ENCODE measurements at regions not wholly inside any gene's neighbourhood (a gene's known extent, or its start where the extent isn't known, plus 50 kb on each side); places are given as distances from the start of the nearest gene placed in this dataset.
"Not testable (repeated sequence)": the region's sequence is repeated elsewhere in the genome, so short reads cannot be mapped to it uniquely, and the experiment has no call there.

DNA sequence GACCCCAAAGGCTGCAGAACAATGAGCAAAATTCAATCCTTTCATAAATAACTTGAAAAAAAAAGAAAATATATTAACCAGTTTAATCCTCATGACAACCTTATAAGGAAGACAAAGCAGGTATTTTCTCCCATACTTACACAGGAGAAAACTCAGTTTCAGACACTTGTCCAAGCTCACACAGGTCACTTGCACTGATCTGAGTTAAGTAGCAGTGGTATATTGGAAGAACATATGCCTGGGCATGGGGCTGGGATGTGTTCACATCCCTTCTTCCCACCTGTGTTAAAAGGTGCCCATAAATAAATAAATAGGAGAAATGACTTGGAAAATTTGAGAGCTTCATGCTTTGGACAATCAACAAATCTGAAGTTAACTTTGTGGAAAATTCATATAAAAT, 63.5 kb upstream of the SELENOP start:
- no peaks in the 10 kb centered on the region for H3K36me3 ChIP-seq (ENCODE audit: insufficient read depth, low read length)
- DNase-seq (ENCODE audit: low read depth, low spot score), result no peak
- H3K9ac ChIP-seq (ENCODE audit: insufficient read length), result no peak overlapping the region
- H3K27ac ChIP-seq, result no peak overlapping the region
- H3K4me3 ChIP-seq, result no peak overlapping the region
- no peak for TF ChIP-seq EZH2 (IDR thresholded peaks at IDR 0.05)
- TF ChIP-seq POLR2AphosphoS5 (IDR thresholded peaks at IDR 0.05; ENCODE audit: borderline replicate concordance, low read depth, low read length), result no peak
- TF ChIP-seq FOXP2 (optimal IDR thresholded peaks at IDR 0.05; ENCODE audit: control extremely low read depth, extremely low read length, insufficient read depth), result no peak
- H3K9me3 ChIP-seq (ENCODE audit: low read depth, low read length), result no peaks in the 10 kb centered on the region

DNA sequence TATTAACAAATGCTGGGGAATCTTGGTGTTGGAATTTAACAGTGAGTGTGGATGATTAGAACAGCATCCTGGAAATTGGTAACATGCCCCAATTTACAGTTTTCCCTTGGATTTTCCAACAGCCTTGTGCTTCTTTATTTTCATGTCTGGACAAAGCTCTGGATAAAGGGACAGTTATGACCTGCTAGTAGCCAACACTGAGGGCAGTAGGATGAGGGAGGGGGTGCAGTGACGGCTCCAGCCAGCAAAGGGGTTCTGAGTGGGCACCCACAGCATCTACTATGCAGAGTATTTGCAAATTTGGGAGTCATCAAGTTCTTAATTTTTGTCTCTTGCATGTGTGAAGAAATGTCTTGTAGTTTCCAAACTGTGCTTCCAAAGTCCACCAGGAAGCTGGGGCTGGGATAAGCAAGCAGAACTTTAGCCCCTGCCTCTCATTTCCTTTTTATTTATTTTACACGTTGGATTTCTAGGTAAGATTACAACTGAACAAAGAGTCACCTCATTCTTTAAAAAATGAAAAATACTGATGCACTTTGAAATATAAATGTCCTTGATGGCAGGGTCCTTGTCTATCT, 63.0 kb upstream of the SELENOP start:
- TF ChIP-seq EZH2 (IDR thresholded peaks at IDR 0.05), result no peak
- TF ChIP-seq POLR2AphosphoS5 (IDR thresholded peaks at IDR 0.05; ENCODE audit: borderline replicate concordance, low read depth, low read length), result no peak
- no peak for TF ChIP-seq FOXP2 (optimal IDR thresholded peaks at IDR 0.05; ENCODE audit: control extremely low read depth, extremely low read length, insufficient read depth)
- Histone ChIP-seq H3K9ac (ENCODE audit: insufficient read length) (no peak overlapping the region), H3K9me3 (ENCODE audit: low read depth, low read length) (no peaks in the 10 kb centered on the region), H3K27ac (no peak overlapping the region), H3K4me3 (no peak overlapping the region), H3K36me3 (ENCODE audit: insufficient read depth, low read length) (no peaks in the 10 kb centered on the region)
- no peak for DNase-seq (ENCODE audit: low read depth, low spot score)

DNA sequence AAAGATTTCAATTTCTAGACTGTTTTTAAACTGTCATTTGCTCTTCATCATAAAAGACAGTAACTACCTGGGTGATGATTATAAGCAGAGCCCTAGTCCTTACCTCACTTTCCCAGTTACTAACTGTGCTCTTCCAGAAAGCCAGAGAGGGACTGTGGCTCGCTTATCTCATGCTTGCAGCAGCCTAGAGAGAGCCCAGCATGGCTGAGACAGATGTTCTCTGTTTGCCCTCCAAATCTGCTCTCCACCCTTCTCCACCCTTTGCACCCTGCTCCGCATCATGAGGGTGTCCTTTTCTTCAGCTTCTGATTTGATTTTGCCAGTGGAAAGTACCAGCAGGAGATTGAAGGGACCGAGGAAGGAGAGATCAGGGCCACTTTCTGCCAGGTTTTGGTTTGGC, 61.2 kb upstream of the SELENOP start:
- H3K27ac ChIP-seq, result no peak overlapping the region
- TF ChIP-seq POLR2AphosphoS5 (IDR thresholded peaks at IDR 0.05; ENCODE audit: borderline replicate concordance, low read depth, low read length) (no peak), EZH2 (IDR thresholded peaks at IDR 0.05) (no peak), FOXP2 (optimal IDR thresholded peaks at IDR 0.05; ENCODE audit: control extremely low read depth, extremely low read length, insufficient read depth) (no peak)
- no peaks in the 10 kb centered on the region for H3K36me3 ChIP-seq (ENCODE audit: insufficient read depth, low read length)
- H3K4me3 ChIP-seq, result no peak overlapping the region
- H3K9me3 ChIP-seq (ENCODE audit: low read depth, low read length), result no peaks in the 10 kb centered on the region
- H3K9ac ChIP-seq (ENCODE audit: insufficient read length), result no peak overlapping the region
- no peak for DNase-seq (ENCODE audit: low read depth, low spot score)

DNA sequence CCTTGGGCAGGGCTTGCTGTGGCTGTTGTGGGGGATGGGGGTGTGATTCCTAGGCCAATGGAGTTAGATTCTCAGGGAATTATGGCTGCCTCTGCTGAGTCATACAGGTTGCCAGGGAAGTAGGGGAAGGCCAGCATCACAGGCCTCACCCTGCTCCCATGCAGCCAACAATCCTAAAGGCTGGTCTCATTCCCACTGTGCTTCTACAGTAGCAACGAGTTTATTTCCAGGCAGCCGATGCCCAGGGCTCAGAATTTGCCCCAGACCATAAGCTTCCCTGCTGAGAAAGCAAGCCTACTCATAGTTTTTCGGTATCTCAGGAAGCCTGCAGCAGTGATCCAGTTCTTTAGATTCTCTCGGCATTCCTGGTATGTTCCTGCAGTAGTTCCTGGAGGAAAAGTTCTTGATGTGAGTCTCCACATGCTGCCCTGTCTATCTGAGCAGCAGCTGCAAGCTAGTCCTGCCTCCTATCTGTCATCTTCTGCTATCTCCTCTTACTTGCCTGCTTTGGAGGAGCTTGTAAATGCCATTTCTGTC, 59.3 kb upstream of the SELENOP start:
- no peak overlapping the region for H3K27ac ChIP-seq
- TF ChIP-seq EZH2 (IDR thresholded peaks at IDR 0.05) (no peak), POLR2AphosphoS5 (IDR thresholded peaks at IDR 0.05; ENCODE audit: borderline replicate concordance, low read depth, low read length) (no peak), FOXP2 (optimal IDR thresholded peaks at IDR 0.05; ENCODE audit: control extremely low read depth, extremely low read length, insufficient read depth) (no peak)
- H3K36me3 ChIP-seq (ENCODE audit: insufficient read depth, low read length), result no peaks in the 10 kb centered on the region
- no peak for DNase-seq (ENCODE audit: low read depth, low spot score)
- no peaks in the 10 kb centered on the region for H3K9me3 ChIP-seq (ENCODE audit: low read depth, low read length)
- no peak overlapping the region for H3K9ac ChIP-seq (ENCODE audit: insufficient read length)
- H3K4me3 ChIP-seq, result no peak overlapping the region

DNA sequence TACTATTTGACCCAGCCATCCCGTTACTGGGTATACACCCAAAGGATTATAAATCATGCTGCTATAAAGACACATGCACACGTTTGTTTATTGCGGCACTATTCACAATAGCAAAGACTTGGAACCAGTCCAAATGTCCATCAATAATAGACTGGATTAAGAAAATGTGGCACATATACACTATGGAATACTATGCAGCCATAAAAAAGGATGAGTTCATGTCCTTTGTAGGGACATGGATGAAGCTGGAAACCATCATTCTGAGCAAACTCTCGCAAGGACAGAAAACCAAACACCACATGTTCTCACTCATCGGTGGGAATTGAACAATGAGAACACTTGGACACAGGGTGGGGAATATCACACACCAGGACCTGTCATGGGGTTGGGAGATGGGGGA, 56.7 kb upstream of the SELENOP start:
- not testable (repeated sequence) for DNase-seq (ENCODE audit: low read depth, low spot score); H3K9ac ChIP-seq (ENCODE audit: insufficient read length); H3K36me3 ChIP-seq (ENCODE audit: insufficient read depth, low read length); H3K27ac ChIP-seq; H3K4me3 ChIP-seq; H3K9me3 ChIP-seq (ENCODE audit: low read depth, low read length)

DNA sequence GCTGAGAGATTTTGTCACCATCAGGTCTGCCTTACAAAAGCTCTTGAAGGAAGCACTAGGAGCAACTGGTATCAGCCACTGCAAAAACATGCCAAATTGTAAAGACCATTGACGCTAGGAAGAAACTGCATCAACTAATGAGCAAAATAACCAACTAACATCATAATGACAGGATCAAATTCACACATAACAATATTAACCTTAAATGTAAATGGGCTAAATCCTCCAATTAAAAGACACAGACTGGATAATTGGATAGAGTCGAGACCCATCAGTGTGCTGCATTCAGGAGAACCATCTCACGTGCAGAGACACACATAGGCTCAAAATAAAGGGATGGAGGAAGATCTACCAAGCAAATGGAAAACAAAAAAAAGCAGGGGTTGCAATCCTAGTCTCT, 53.1 kb upstream of the SELENOP start:
- not testable (repeated sequence) for H3K9me3 ChIP-seq (ENCODE audit: low read depth, low read length); H3K36me3 ChIP-seq (ENCODE audit: insufficient read depth, low read length); H3K27ac ChIP-seq; H3K4me3 ChIP-seq; DNase-seq (ENCODE audit: low read depth, low spot score); H3K9ac ChIP-seq (ENCODE audit: insufficient read length)

Measured in SK-N-MC (cell line).